ENCODE measurements at regions not wholly inside any gene's neighbourhood (a gene's known extent, or its start where the extent isn't known, plus 50 kb on each side); places are given as distances from the start of the nearest gene placed in this dataset.

DNA sequence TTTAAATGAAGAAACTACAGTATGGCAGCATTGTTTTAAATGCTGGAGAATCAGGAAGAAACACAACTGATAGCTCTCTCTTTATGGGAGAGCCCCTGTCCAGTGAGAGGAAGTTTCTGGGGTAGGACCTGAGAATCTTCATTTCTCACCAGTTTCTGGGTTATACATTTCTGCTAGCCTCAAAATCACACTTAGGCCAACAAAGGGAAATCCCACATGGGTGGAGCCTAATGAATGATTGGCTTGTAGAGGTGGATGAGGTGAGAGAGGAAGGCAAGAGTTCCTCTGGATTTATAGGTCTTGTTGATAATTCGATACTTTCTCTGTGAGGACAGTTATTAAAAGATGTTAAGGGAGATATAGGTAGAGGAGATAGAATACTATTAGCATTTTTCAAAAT lies 1397.3 kb upstream of the TENM4 start:
- TF ChIP-seq, protein P1, sequence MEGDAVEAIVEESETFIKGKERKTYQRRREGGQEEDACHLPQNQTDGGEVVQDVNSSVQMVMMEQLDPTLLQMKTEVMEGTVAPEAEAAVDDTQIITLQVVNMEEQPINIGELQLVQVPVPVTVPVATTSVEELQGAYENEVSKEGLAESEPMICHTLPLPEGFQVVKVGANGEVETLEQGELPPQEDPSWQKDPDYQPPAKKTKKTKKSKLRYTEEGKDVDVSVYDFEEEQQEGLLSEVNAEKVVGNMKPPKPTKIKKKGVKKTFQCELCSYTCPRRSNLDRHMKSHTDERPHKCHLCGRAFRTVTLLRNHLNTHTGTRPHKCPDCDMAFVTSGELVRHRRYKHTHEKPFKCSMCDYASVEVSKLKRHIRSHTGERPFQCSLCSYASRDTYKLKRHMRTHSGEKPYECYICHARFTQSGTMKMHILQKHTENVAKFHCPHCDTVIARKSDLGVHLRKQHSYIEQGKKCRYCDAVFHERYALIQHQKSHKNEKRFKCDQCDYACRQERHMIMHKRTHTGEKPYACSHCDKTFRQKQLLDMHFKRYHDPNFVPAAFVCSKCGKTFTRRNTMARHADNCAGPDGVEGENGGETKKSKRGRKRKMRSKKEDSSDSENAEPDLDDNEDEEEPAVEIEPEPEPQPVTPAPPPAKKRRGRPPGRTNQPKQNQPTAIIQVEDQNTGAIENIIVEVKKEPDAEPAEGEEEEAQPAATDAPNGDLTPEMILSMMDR (IDR thresholded peaks at IDR 0.05 in 4 of 5, conservative IDR thresholded peaks at IDR 0.05 in 1 of 5) = no peak
- no peak for TF ChIP-seq POLR2A (IDR thresholded peaks at IDR 0.05)

Measured in gastrocnemius medialis (tissue), 4 donors.